ENCODE measurements at regions not wholly inside any gene's neighbourhood (a gene's known extent, or its start where the extent isn't known, plus 50 kb on each side); places are given as distances from the start of the nearest gene placed in this dataset.

DNA sequence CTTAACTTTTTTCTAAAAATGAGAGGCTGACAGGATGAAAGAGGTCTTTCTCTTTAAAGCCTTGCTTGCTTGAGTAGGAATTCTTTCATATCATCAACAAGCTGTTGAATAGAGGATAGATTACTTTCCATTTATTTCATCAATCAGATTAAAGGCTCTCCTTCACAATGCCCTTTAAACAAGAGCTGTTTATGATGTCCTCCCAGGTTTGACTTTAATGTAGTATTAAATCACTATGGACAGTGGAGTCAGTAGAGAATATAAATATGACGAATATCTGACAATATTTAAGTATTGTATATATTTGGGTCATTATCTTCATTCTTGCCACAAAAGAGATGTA lies 282.0 kb downstream of the ISL1 start:
- intact Hi-C loops (cut with DNase I) = no loop called here
- 77 to 89% methylated on average over 1 of the region's 1 CpG for WGBS, 2 donors
- Histone ChIP-seq H3K36me3 (no peaks in the 10 kb centered on the region), H3K4me1 (no peaks in the 10 kb centered on the region), H3K4me3 (replicated peaks in 1 of 3) (no peak overlapping the region), H3K9me3 (no peaks in the 10 kb centered on the region), H3K27me3 (no peaks in the 10 kb centered on the region), H3K27ac (no peak overlapping the region)
- no peak for DNase-seq
- TF ChIP-seq POLR2A (IDR thresholded peaks at IDR 0.05) (no peak), CTCF (IDR thresholded peaks at IDR 0.05) (no peak)

DNA sequence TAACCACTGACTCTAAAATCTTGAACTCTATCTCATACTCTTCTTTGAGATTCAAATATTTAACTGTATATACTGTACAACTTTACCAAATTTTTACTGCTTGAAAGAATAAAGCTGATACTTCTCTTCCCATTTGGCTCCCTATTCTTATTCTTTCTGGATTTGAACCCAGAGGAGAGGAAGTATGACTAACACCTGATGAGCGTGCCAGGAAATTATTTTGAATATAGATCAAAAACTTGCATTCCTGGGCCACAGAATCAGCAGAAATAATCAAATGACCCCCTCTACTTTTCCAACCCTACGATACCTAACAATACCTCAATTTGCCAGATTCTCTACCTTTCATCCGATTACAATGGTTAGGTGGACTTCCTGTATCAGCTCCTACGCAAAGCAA lies 285.8 kb downstream of the ISL1 start:
- Histone ChIP-seq H3K4me3 (replicated peaks in 1 of 3) (no peak overlapping the region), H3K27me3 (no peaks in the 10 kb centered on the region), H3K4me1 (no peaks in the 10 kb centered on the region), H3K27ac (no peak overlapping the region), H3K36me3 (no peaks in the 10 kb centered on the region), H3K9me3 (no peaks in the 10 kb centered on the region)
- intact Hi-C loops (cut with DNase I) = no loop called here
- TF ChIP-seq POLR2A (IDR thresholded peaks at IDR 0.05) (no peak), CTCF (IDR thresholded peaks at IDR 0.05) (no peak)
- DNase-seq = no peak
- 91 to 95% methylated on average over 4 of the region's 4 CpGs for WGBS, 2 donors

- DNase-seq = no peak
- Histone ChIP-seq H3K4me1 (no peaks in the 10 kb centered on the region), H3K36me3 (no peaks in the 10 kb centered on the region), H3K4me3 (replicated peaks in 1 of 3) (no peak overlapping the region), H3K27me3 (no peaks in the 10 kb centered on the region), H3K9me3 (no peaks in the 10 kb centered on the region), H3K27ac (no peak overlapping the region)
- intact Hi-C loops (cut with DNase I) = no loop called here
- TF ChIP-seq CTCF (IDR thresholded peaks at IDR 0.05) (no peak), POLR2A (IDR thresholded peaks at IDR 0.05) (no peak)
- 73 to 85% methylated on average over 3 of the region's 3 CpGs for WGBS, 2 donors
Measured at GRCh38 chr5:51678330-51678729, 295.1 kb downstream of the ISL1 start.

DNA sequence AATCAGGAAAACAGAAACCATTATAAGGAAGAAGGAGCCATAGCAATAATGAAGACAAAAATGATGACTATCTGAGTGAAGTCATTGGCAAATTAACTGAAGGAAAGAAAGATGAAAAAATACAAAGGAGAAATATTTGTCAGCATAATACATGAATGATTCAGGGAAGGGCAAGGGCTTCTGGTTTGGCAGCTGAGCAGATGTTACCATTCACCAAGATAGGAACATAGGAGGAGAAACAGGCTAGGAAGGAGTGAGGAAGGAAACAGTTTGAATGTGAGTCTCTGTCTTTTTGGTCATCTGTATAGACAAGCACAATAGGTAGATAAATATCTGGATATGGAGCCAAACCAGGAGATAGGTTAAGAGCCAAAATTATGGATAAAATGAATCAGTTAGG lies 296.0 kb downstream of the ISL1 start:
- TF ChIP-seq CTCF (IDR thresholded peaks at IDR 0.05) (no peak), POLR2A (IDR thresholded peaks at IDR 0.05) (no peak)
- H3K9me3 ChIP-seq = no peaks in the 10 kb centered on the region
- no peak overlapping the region for H3K27ac ChIP-seq
- DNase-seq = no peak
- no peak overlapping the region for H3K4me3 ChIP-seq (replicated peaks in 1 of 3)
- no peaks in the 10 kb centered on the region for H3K36me3 ChIP-seq
- intact Hi-C loops (cut with DNase I) = no loop called here
- no peaks in the 10 kb centered on the region for H3K27me3 ChIP-seq
- H3K4me1 ChIP-seq = no peaks in the 10 kb centered on the region

GRCh38 chr5:51684794-51685355 lies 301.6 kb downstream of the ISL1 start:
- intact Hi-C loops (cut with DNase I) = no loop called here

More at GRCh38 chr5:51684794-51685355, 301.6 kb downstream of the ISL1 start:
- H3K27me3 ChIP-seq = no peaks in the 10 kb centered on the region
- no peak for TF ChIP-seq POLR2A (IDR thresholded peaks at IDR 0.05)
- TF ChIP-seq CTCF (IDR thresholded peaks at IDR 0.05) = peak in 3 of 6 experiments; percentile 43 to 59 (median 49)
- no peaks in the 10 kb centered on the region for H3K4me1 ChIP-seq
- WGBS, 2 donors = 87% methylated on average over 2 of the region's 2 CpGs
- no peak overlapping the region for H3K27ac ChIP-seq
- no peaks in the 10 kb centered on the region for H3K9me3 ChIP-seq
- DNase-seq = no peak
- no peak overlapping the region for H3K4me3 ChIP-seq (replicated peaks in 1 of 3)
- H3K36me3 ChIP-seq = no peaks in the 10 kb centered on the region
